ENCODE measurements at regions not wholly inside any gene's neighbourhood (a gene's known extent, or its start where the extent isn't known, plus 50 kb on each side); places are given as distances from the start of the nearest gene placed in this dataset.
"Not testable (repeated sequence)": the region's sequence is repeated elsewhere in the genome, so short reads cannot be mapped to it uniquely, and the experiment has no call there.

DNA sequence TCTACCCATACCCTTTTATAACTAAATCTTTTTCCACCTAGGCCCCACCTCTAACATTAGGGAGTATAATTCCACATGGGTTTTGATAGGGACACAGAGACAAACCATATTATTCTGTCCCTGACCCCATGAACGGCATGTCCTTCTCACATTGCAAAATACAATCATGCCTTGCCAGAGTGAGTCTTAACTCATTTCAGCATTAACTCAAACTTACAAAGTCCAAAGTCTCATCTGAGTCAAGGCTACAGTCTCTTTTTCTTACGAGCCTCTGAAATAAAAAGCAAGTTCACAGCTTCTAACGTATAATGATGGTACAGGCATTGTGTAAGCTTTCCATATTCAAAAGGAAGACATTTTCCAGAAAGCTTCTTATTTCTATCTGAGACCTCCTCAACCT lies 86.1 kb upstream of the TEKT4 start:
- H2BK20ac ChIP-seq (ENCODE audit: low read length); FAIRE-seq; H4K8ac ChIP-seq (ENCODE audit: extremely low read depth, insufficient read depth, low read length); POLR2A ChIA-PET (ENCODE audit: partially characterized antibody); H3K27me3 ChIP-seq (replicated peaks in 1 of 4; ENCODE audit: control insufficient read depth in 3 of 4, extremely low read depth in 1 of 4, insufficient read depth in 3 of 4, low read length in 3 of 4); H2BK120ac ChIP-seq (replicated peaks; ENCODE audit: low read depth, low read length); H3K56ac ChIP-seq (replicated peaks; ENCODE audit: insufficient read length, low read depth, low read length); H2AK5ac ChIP-seq (ENCODE audit: low read depth, low read length); H4K20me1 ChIP-seq (replicated peaks in 1 of 2; ENCODE audit: control insufficient read depth in 1 of 2, insufficient read depth in 2 of 2, low read length in 2 of 2); H2BK12ac ChIP-seq (ENCODE audit: low read depth, low read length); H3K18ac ChIP-seq (ENCODE audit: extremely low read depth, low read length); H3K9ac ChIP-seq (replicated peaks in 1 of 4; ENCODE audit: extremely low read depth in 1 of 4, low read depth in 3 of 4, low read length in 3 of 4); H3K4me3 ChIP-seq (ENCODE audit: extremely low read depth in 1 of 4, insufficient read depth in 2 of 4, low read depth in 3 of 4, low read length in 4 of 4); H4K5ac ChIP-seq (ENCODE audit: insufficient read length, low read depth, low read length); H3K27ac ChIP-seq (ENCODE audit: low read depth, low read length); H3K79me2 ChIP-seq (ENCODE audit: control insufficient read depth in 1 of 2, insufficient read depth in 2 of 2, low read length in 2 of 2); H3K14ac ChIP-seq (ENCODE audit: insufficient read length); H4K91ac ChIP-seq (replicated peaks; ENCODE audit: insufficient read length, low read length); H3K23me2 ChIP-seq (ENCODE audit: low read depth, low read length); H2AFZ ChIP-seq (ENCODE audit: low read length); H3K79me1 ChIP-seq (ENCODE audit: low read depth, low read length); H2BK5ac ChIP-seq (ENCODE audit: low read depth, low read length); H2BK15ac ChIP-seq (ENCODE audit: low read length); H3K36me3 ChIP-seq (ENCODE audit: control insufficient read depth in 2 of 4, insufficient read depth in 4 of 4, low read length in 3 of 4); H3K4me1 ChIP-seq (replicated peaks in 1 of 4; ENCODE audit: control insufficient read depth in 3 of 4, insufficient read depth in 4 of 4, low read length in 3 of 4); H3K23ac ChIP-seq (ENCODE audit: insufficient read length); DNase-seq (ENCODE audit: low read depth in 1 of 2, low spot score in 2 of 2); H3K4ac ChIP-seq (replicated peaks; ENCODE audit: insufficient read length, low read depth, low read length); H3K4me2 ChIP-seq (ENCODE audit: insufficient read depth in 1 of 2, low read depth in 2 of 2, low read length in 2 of 2); CTCF ChIA-PET (ENCODE audit: partially characterized antibody): not testable (repeated sequence)
- peaks cover 63 to 80% of the 10 kb centered on the region in 2 experiments for H3K9me3 ChIP-seq (ENCODE audit: insufficient read depth in 2 of 2, low read depth in 1 of 2, low read length in 1 of 2)
- WGBS, 2 experiments (ENCODE audit: extremely low coverage in 1 of 2, insufficient coverage in 1 of 2, insufficient read length in 1 of 2, insufficient replicate concordance in 2 of 2, low coverage in 1 of 2, low lambda C conversion rate in 2 of 2, missing lambda C conversion rate in 1 of 2) = 79% methylated on average over 3 of the region's 3 CpGs; no CpG with 5 or more reads in 1 of the 2 experiments

DNA sequence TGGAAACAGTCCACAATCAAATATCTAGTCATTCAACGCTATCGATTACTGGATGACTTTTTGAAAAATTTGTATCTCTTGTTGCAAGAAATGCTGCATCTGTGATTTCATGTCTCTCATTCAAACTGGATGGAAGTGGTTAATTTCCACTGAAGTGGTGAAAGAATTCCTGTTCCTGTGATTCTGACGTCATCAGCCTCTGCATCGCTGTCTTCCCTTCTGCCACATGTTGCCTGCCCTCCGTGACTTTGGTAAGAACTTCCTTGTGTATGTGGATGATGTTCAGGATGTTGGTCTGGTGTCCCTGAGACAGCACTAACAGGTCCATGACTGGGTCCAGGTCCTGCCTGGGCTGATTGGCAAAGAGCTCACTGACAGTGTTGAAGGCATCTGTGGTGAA lies 84.8 kb upstream of the TEKT4 start:
- peaks cover 56 to 76% of the 10 kb centered on the region in 2 experiments for H3K9me3 ChIP-seq (ENCODE audit: insufficient read depth in 2 of 2, low read depth in 1 of 2, low read length in 1 of 2)
- H3K4me3 ChIP-seq (ENCODE audit: extremely low read depth in 1 of 4, insufficient read depth in 2 of 4, low read depth in 3 of 4, low read length in 4 of 4); CTCF ChIA-PET (ENCODE audit: partially characterized antibody); H4K20me1 ChIP-seq (replicated peaks in 1 of 2; ENCODE audit: control insufficient read depth in 1 of 2, insufficient read depth in 2 of 2, low read length in 2 of 2); H3K36me3 ChIP-seq (ENCODE audit: control insufficient read depth in 2 of 4, insufficient read depth in 4 of 4, low read length in 3 of 4); H3K4me2 ChIP-seq (ENCODE audit: insufficient read depth in 1 of 2, low read depth in 2 of 2, low read length in 2 of 2); H3K18ac ChIP-seq (ENCODE audit: extremely low read depth, low read length); H3K4me1 ChIP-seq (replicated peaks in 1 of 4; ENCODE audit: control insufficient read depth in 3 of 4, insufficient read depth in 4 of 4, low read length in 3 of 4); H2BK20ac ChIP-seq (ENCODE audit: low read length); H4K91ac ChIP-seq (replicated peaks; ENCODE audit: insufficient read length, low read length); H4K8ac ChIP-seq (ENCODE audit: extremely low read depth, insufficient read depth, low read length); H3K23me2 ChIP-seq (ENCODE audit: low read depth, low read length); H3K79me2 ChIP-seq (ENCODE audit: control insufficient read depth in 1 of 2, insufficient read depth in 2 of 2, low read length in 2 of 2); H3K79me1 ChIP-seq (ENCODE audit: low read depth, low read length); H3K27ac ChIP-seq (ENCODE audit: low read depth, low read length); H3K9ac ChIP-seq (replicated peaks in 1 of 4; ENCODE audit: extremely low read depth in 1 of 4, low read depth in 3 of 4, low read length in 3 of 4); H4K5ac ChIP-seq (ENCODE audit: insufficient read length, low read depth, low read length); DNase-seq (ENCODE audit: low read depth in 1 of 2, low spot score in 2 of 2); H3K27me3 ChIP-seq (replicated peaks in 1 of 4; ENCODE audit: control insufficient read depth in 3 of 4, extremely low read depth in 1 of 4, insufficient read depth in 3 of 4, low read length in 3 of 4); H3K23ac ChIP-seq (ENCODE audit: insufficient read length); FAIRE-seq; H3K56ac ChIP-seq (replicated peaks; ENCODE audit: insufficient read length, low read depth, low read length); H2BK5ac ChIP-seq (ENCODE audit: low read depth, low read length); H2BK15ac ChIP-seq (ENCODE audit: low read length); H2BK120ac ChIP-seq (replicated peaks; ENCODE audit: low read depth, low read length); H2AK5ac ChIP-seq (ENCODE audit: low read depth, low read length); H3K4ac ChIP-seq (replicated peaks; ENCODE audit: insufficient read length, low read depth, low read length); H2AFZ ChIP-seq (ENCODE audit: low read length); POLR2A ChIA-PET (ENCODE audit: partially characterized antibody); H2BK12ac ChIP-seq (ENCODE audit: low read depth, low read length); H3K14ac ChIP-seq (ENCODE audit: insufficient read length): not testable (repeated sequence)
- WGBS, 2 experiments (ENCODE audit: extremely low coverage in 1 of 2, insufficient coverage in 1 of 2, insufficient read length in 1 of 2, insufficient replicate concordance in 2 of 2, low coverage in 1 of 2, low lambda C conversion rate in 2 of 2, missing lambda C conversion rate in 1 of 2) = 84% methylated on average over 5 of the region's 5 CpGs; no CpG with 5 or more reads in 1 of the 2 experiments
